ENCODE measurements at regions not wholly inside any gene's neighbourhood (a gene's known extent, or its start where the extent isn't known, plus 50 kb on each side); places are given as distances from the start of the nearest gene placed in this dataset.

DNA sequence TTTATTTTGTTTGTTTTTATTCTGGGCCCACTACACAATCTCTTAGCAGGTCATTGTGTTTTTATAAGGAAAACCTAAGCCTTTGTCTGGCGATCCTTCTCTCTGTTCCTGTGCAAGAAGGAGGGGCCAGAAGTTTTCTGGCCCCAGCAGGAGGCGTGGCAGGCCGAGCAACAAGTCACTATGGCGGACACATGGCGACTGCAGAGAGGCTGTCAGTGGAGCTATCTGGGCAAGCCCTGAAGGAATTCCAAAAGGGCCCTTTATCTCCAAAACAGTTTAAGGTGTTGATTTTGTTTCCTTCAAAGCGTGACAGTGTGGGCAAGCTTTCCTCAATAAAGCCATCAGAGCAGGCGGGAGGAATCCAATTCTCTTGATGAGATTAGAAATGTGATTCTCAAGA, 118.8 kb upstream of the CTAGE1 start:
- intact Hi-C loops (cut with DNase I), result no loop called here
- ATAC-seq (no peak), DNase-seq (no peak)
- TF ChIP-seq, protein P1, sequence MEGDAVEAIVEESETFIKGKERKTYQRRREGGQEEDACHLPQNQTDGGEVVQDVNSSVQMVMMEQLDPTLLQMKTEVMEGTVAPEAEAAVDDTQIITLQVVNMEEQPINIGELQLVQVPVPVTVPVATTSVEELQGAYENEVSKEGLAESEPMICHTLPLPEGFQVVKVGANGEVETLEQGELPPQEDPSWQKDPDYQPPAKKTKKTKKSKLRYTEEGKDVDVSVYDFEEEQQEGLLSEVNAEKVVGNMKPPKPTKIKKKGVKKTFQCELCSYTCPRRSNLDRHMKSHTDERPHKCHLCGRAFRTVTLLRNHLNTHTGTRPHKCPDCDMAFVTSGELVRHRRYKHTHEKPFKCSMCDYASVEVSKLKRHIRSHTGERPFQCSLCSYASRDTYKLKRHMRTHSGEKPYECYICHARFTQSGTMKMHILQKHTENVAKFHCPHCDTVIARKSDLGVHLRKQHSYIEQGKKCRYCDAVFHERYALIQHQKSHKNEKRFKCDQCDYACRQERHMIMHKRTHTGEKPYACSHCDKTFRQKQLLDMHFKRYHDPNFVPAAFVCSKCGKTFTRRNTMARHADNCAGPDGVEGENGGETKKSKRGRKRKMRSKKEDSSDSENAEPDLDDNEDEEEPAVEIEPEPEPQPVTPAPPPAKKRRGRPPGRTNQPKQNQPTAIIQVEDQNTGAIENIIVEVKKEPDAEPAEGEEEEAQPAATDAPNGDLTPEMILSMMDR (IDR thresholded peaks at IDR 0.05), result no peak
- Histone ChIP-seq H3K4me1 (no peaks in the 10 kb centered on the region), H3K36me3 (no peaks in the 10 kb centered on the region), H3K9me3 (no peaks in the 10 kb centered on the region), H3K27me3 (no peaks in the 10 kb centered on the region), H3K4me3 (no peak overlapping the region), H3K27ac (no peak overlapping the region)

DNA sequence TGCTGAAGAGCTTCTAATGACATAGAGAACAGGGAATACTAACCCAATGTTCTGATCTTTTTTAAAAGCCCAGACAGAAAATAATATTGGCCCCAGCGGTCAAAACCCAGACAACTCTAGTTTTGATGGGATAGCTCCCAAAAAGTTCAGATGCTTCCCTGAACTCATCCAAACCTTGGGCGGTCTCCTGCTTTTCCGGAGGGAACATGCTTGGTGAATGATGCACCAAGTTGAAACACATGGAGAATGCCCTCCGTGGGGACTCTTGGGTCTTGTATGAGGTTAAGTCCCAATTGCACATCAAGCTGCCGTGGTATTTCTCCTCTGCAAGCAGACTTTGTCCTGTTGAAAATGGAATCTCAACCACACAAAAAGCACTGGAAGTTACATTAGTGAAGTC, 120.7 kb upstream of the CTAGE1 start:
- intact Hi-C loops (cut with DNase I), result no loop called here
- no peaks in the 10 kb centered on the region for H3K36me3 ChIP-seq
- no peaks in the 10 kb centered on the region for H3K27me3 ChIP-seq
- TF ChIP-seq, protein P1 (IDR thresholded peaks at IDR 0.05), result no peak
- H3K9me3 ChIP-seq, result no peaks in the 10 kb centered on the region
- H3K4me1 ChIP-seq, result no peaks in the 10 kb centered on the region
- no peak for ATAC-seq
- no peak for DNase-seq
- no peak overlapping the region for H3K4me3 ChIP-seq
- no peak overlapping the region for H3K27ac ChIP-seq

DNA sequence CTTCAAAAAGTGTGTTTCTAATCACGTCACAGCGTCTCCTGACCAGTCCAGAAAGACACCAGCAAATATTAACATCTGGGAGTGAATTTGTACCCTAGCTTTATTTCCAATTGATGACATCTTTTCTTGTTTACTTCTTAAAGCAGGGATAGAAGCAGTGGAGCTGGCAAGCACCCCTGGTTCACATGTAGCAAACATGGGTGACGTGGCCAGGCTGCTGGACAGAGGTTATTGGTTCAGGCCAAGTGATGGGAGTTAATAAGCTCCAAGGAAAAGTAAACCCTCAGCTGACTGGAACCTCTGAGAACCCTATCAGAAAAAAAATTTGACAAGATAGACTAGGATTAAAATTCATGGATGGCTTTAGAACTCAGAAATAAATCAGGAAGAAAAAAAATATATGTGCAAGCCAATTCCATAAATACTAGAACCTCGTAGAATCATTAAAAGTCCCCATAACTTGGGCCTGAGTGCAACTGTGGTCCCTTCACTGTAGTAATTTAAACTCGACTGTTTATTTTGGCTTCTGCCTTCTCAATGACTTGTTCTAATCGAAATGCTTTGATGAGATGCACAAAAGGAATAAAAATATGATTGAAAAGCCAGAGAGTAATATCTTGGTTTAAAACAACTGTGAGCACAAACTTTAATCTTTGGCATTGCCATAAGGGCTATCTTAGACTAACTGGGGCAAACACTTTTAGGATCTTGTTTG, 121.5 kb upstream of the CTAGE1 start:
- Histone ChIP-seq H3K4me3 (no peak overlapping the region), H3K36me3 (no peaks in the 10 kb centered on the region), H3K4me1 (no peaks in the 10 kb centered on the region), H3K27me3 (no peaks in the 10 kb centered on the region), H3K27ac (no peak overlapping the region), H3K9me3 (no peaks in the 10 kb centered on the region)
- DNase-seq, result no peak
- no peak for ATAC-seq
- TF ChIP-seq, protein P1 (IDR thresholded peaks at IDR 0.05), result no peak
- intact Hi-C loops (cut with DNase I), result no loop called here

DNA sequence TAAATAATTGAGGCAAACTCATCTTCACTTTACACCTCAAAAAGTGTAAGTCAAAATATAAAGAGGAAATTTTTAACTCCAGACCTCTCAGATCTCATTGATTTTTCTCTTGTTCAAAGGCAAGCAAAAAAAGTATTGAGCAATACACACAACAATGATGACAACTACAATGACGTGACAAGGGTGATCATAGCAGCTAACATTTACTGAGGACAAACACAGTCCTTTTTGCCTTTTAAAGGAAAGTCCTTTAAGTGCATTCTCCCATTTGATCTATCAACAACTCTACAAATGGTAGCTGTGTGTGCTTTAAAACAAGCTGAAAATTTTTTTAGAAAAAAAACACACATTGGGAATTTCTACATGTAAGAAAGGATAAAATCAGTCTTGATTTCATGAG, 123.5 kb upstream of the CTAGE1 start:
- DNase-seq (no peak), ATAC-seq (no peak)
- intact Hi-C loops (cut with DNase I), result no loop called here
- Histone ChIP-seq H3K27me3 (no peaks in the 10 kb centered on the region), H3K4me1 (no peaks in the 10 kb centered on the region), H3K4me3 (no peak overlapping the region), H3K9me3 (no peaks in the 10 kb centered on the region), H3K27ac (no peak overlapping the region), H3K36me3 (no peaks in the 10 kb centered on the region)
- TF ChIP-seq, protein P1 (IDR thresholded peaks at IDR 0.05), result no peak

DNA sequence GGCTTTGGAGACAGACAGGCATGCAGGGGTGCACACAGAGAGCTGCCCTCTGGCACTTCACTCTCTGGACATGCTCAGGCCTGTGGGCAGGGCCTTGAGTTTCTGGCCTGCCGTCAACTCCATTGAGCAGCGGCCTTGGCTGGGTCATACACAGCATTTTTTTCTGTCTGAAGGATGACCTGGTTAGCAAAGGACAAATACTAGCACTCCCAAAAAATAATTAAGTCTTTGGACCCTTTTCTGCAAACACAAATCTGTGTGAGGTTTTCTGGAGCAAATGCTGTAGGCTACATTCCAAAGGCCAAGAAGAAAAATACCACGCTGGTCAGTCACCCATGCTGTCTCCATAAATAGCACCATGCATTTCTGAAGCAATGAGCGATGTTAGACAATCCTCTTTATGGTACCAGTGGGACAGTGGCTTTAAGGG, 124.7 kb upstream of the CTAGE1 start:
- Histone ChIP-seq H3K27ac (no peak overlapping the region), H3K36me3 (no peaks in the 10 kb centered on the region), H3K27me3 (no peaks in the 10 kb centered on the region), H3K4me1 (no peaks in the 10 kb centered on the region), H3K9me3 (no peaks in the 10 kb centered on the region), H3K4me3 (no peak overlapping the region)
- peak; percentile 69 for DNase-seq
- TF ChIP-seq, protein P1 (IDR thresholded peaks at IDR 0.05), result no peak
- intact Hi-C loops (cut with DNase I), result no loop called here
- ATAC-seq, result peak; percentile 91

DNA sequence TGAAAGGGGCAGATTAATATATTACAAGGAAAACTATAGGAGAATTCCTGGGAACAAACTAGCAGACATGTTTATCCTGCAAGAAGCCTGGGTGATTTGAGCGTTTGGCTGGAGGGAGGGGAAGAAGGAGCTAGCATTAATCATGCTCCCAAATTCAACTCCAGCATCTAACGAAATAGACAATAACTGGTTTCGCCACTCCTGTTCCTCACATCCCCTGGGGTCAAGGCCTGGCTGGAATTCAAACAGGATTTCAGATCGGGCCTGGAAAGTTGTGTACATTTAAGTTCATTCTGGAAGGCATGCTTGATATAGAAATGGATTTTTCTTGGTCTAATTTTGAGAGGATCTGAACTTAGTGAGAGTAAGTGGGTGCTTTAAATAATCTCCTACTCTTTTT, 126.1 kb upstream of the CTAGE1 start:
- ATAC-seq, result no peak
- TF ChIP-seq, protein P1 (IDR thresholded peaks at IDR 0.05), result no peak
- no peaks in the 10 kb centered on the region for H3K9me3 ChIP-seq
- intact Hi-C loops (cut with DNase I), result no loop called here
- H3K27me3 ChIP-seq, result no peaks in the 10 kb centered on the region
- no peaks in the 10 kb centered on the region for H3K4me1 ChIP-seq
- H3K27ac ChIP-seq, result no peak overlapping the region
- no peaks in the 10 kb centered on the region for H3K36me3 ChIP-seq
- H3K4me3 ChIP-seq, result no peak overlapping the region
- no peak for DNase-seq

Data from upper lobe of right lung (tissue), 1 donor.